WTC11 (cell line): ENCODE measurements at regions not wholly inside any gene's neighbourhood (a gene's known extent, or its start where the extent isn't known, plus 50 kb on each side); places are given as distances from the start of the nearest gene placed in this dataset.
A peak's percentile ranks its signal among the peaks of the same experiment; 100 is the strongest.

Experiments used
- ATAC-seq: fragments of 200-7000 bp; cut with Tn5 transposase; 2 replicates; pipeline ENCODE4 v1.10.0; 2021; ENCODE audit warnings: mild to moderate bottlenecking, moderate library complexity
- CTCF ChIA-PET: fragments of 300-600 bp; sonication (Branson Sonifier 250); formaldehyde crosslinking; loops from one replicate; lab custom pipeline; 2021; ENCODE audit warnings: antibody characterized with exemption; lab: Charles Lee
- POLR2A ChIA-PET: fragments of 350-600 bp; sonication (Branson Sonifier 250); formaldehyde crosslinking; loops from one replicate; lab custom pipeline; 2021; ENCODE audit warnings: antibody characterized with exemption; lab: Charles Lee
- DNase-seq: peaks from one replicate; pipeline ENCODE4 v3.0.0; 2021; ENCODE audit warnings: low spot score
- H3K27ac Mint-ChIP-seq: 2 replicates; pipeline ENCODE4 v1.8.0; 2021; ENCODE audit warnings: mixed read lengths
- H3K27me3 Mint-ChIP-seq: 2 replicates; pipeline ENCODE4 v1.8.0; 2021; ENCODE audit warnings: low read depth, mild to moderate bottlenecking, moderate library complexity, mixed read lengths
- H3K36me3 Mint-ChIP-seq: 2 replicates; pipeline ENCODE4 v1.8.0; 2021; ENCODE audit warnings: mixed read lengths
- H3K4me1 Mint-ChIP-seq: 2 replicates; pipeline ENCODE4 v1.8.0; 2022; ENCODE audit warnings: mixed read lengths
- H3K4me3 Mint-ChIP-seq: 2 replicates; pipeline ENCODE4 v1.8.0; 2021; ENCODE audit warnings: mild to moderate bottlenecking, moderate library complexity, mixed read lengths
- H3K9me3 Mint-ChIP-seq: 2 replicates; pipeline ENCODE4 v1.8.0; 2021; ENCODE audit warnings: mixed read lengths
- CREB1 ChIP-seq: sonication (generic); formaldehyde crosslinking; IDR thresholded peaks from 2 replicates; pipeline ENCODE4 v1.8.0; 2023; ENCODE audit warnings: mild to moderate bottlenecking, missing genetic modification reagents
- CTCF ChIP-seq: fragments of 200-600 bp; IDR thresholded peaks from 2 replicates; pipeline ENCODE4 v1.8.0; 2022; ENCODE audit warnings: antibody characterized with exemption
- E2F1 ChIP-seq: sonication (generic); formaldehyde crosslinking; IDR thresholded peaks from 2 replicates; pipeline ENCODE4 v1.8.0; 2022; ENCODE audit warnings: mild to moderate bottlenecking, missing genetic modification reagents
- FOXP1 ChIP-seq: sonication (generic); formaldehyde crosslinking; IDR thresholded peaks from 2 replicates; pipeline ENCODE4 v1.8.0; 2022; ENCODE audit warnings: missing genetic modification reagents, mild to moderate bottlenecking, moderate library complexity, borderline replicate concordance
- FOXP4 ChIP-seq: sonication (generic); formaldehyde crosslinking; IDR thresholded peaks from 2 replicates; pipeline ENCODE4 v1.8.0; 2022; ENCODE audit warnings: mild to moderate bottlenecking, missing genetic modification reagents
- GRHL2 ChIP-seq: fragments of 250-450 bp; sonication (Bioruptor Pico); IDR thresholded peaks from 2 replicates; pipeline ENCODE4 v1.8.0; 2022; ENCODE audit warnings: mild to moderate bottlenecking, moderate library complexity; ENCODE audit not compliant: insufficient replicate concordance, severe bottlenecking
- JAZF1 ChIP-seq: fragments of 250-450 bp; sonication (Bioruptor Pico); IDR thresholded peaks from 2 replicates; pipeline ENCODE4 v1.9.0; 2021; ENCODE audit warnings: moderate library complexity, mild to moderate bottlenecking, inconsistent platforms
- JUN ChIP-seq: sonication (generic); formaldehyde crosslinking; IDR thresholded peaks from 2 replicates; pipeline ENCODE4 v1.8.0; 2023; ENCODE audit warnings: mild to moderate bottlenecking, missing genetic modification reagents
- KAT7 ChIP-seq: sonication (generic); formaldehyde crosslinking; IDR thresholded peaks from 2 replicates; pipeline ENCODE4 v1.8.1; 2023; ENCODE audit warnings: missing genetic modification reagents, mild to moderate bottlenecking, borderline replicate concordance
- MXD4 ChIP-seq: fragments of 250-450 bp; sonication (Bioruptor Pico); IDR thresholded peaks from 2 replicates; pipeline ENCODE4 v1.8.0; 2021; ENCODE audit warnings: mild to moderate bottlenecking, moderate library complexity, borderline replicate concordance
- PRDM15 ChIP-seq: sonication (generic); formaldehyde crosslinking; IDR thresholded peaks from 2 replicates; pipeline ENCODE4 v1.8.0; 2022; ENCODE audit warnings: missing genetic modification reagents
- RELA ChIP-seq: sonication (generic); formaldehyde crosslinking; IDR thresholded peaks from 2 replicates; pipeline ENCODE4 v1.8.1; 2022; ENCODE audit warnings: missing genetic modification reagents, mild to moderate bottlenecking, borderline replicate concordance
- SOX15 ChIP-seq: fragments of 250-450 bp; sonication (Bioruptor Pico); IDR thresholded peaks from 2 replicates; pipeline ENCODE4 v1.9.0; 2021; ENCODE audit warnings: mild to moderate bottlenecking
- SP1 ChIP-seq: sonication (generic); formaldehyde crosslinking; conservative IDR thresholded peaks from 2 replicates; pipeline ENCODE4 v1.8.1; 2022; ENCODE audit warnings: missing genetic modification reagents
- ZBTB21 ChIP-seq: sonication (generic); formaldehyde crosslinking; IDR thresholded peaks from 2 replicates; pipeline ENCODE4 v1.8.1; 2023; ENCODE audit warnings: mild to moderate bottlenecking, missing genetic modification reagents, borderline replicate concordance
- ZNF396 ChIP-seq: fragments of 250-450 bp; sonication (Bioruptor Pico); IDR thresholded peaks from 2 replicates; pipeline ENCODE4 v1.8.0; 2021; ENCODE audit warnings: mild to moderate bottlenecking, moderate library complexity, borderline replicate concordance

GRCh38 chr4:166662266-166662843, 571.9 kb downstream of the SPOCK3 start:
- ATAC-seq, result peak; percentile 87
- no peaks in the 10 kb centered on the region for H3K27me3 Mint-ChIP-seq
- no peaks in the 10 kb centered on the region for H3K36me3 Mint-ChIP-seq
- H3K9me3 Mint-ChIP-seq, result no peaks in the 10 kb centered on the region
- ChIA-PET POLR2A (interaction anchor here (0.7 kb wide), 1 partner anchor 23 kb away, joined by 4 read pairs; no protein-coding TSS in a partner anchor), CTCF (no interaction called here)
- peaks cover 26% of the 10 kb centered on the region for H3K4me1 Mint-ChIP-seq
- TF ChIP-seq JAZF1 (CRISPR knock-in tag), result no peak
- no peak for TF ChIP-seq GRHL2
- no peak for TF ChIP-seq CREB1 (CRISPR knock-in tag)
- no peak for TF ChIP-seq JUN (CRISPR knock-in tag)
- TF ChIP-seq SOX15, result no peak
- TF ChIP-seq RELA, result no peak
- TF ChIP-seq ZBTB21 (CRISPR knock-in tag), result no peak
- no peak for TF ChIP-seq SP1 (CRISPR knock-in tag)
- no peak for TF ChIP-seq CTCF
- no peak for TF ChIP-seq E2F1 (CRISPR knock-in tag)
- TF ChIP-seq MXD4, result no peak
- no peak for TF ChIP-seq FOXP1 (CRISPR knock-in tag)
- TF ChIP-seq PRDM15 (CRISPR knock-in tag), result no peak
- H3K27ac Mint-ChIP-seq, result peak overlapping the region; percentile 92
- DNase-seq, result no peak
- H3K4me3 Mint-ChIP-seq, result no peak overlapping the region

GRCh38 chr4:166670341-166670740, 564.0 kb downstream of the SPOCK3 start:
- no peaks in the 10 kb centered on the region for H3K27me3 Mint-ChIP-seq
- no peaks in the 10 kb centered on the region for H3K36me3 Mint-ChIP-seq
- no peak for ATAC-seq
- H3K27ac Mint-ChIP-seq, result no peak overlapping the region
- TF ChIP-seq JAZF1 (CRISPR knock-in tag) (no peak), FOXP4 (CRISPR knock-in tag) (no peak), KAT7 (no peak), ZNF396 (no peak)
- ChIA-PET POLR2A (no interaction called here), CTCF (no interaction called here)
- no peaks in the 10 kb centered on the region for H3K9me3 Mint-ChIP-seq
- H3K4me1 Mint-ChIP-seq, result peaks cover 10% of the 10 kb centered on the region
- no peak for DNase-seq
- H3K4me3 Mint-ChIP-seq, result no peak overlapping the region
